HG02642 (cell line): ENCODE measurements at regions not wholly inside any gene's neighbourhood (a gene's known extent, or its start where the extent isn't known, plus 50 kb on each side); places are given as distances from the start of the nearest gene placed in this dataset.

Source experiments
- ATAC-seq: cut with Tn5 transposase; IDR thresholded peaks from one replicate; pipeline ENCODE4 v1.9.1; 2021; ENCODE audit warnings: mild to moderate bottlenecking; ENCODE audit not compliant: unreplicated experiment, poor library complexity

GRCh38 chr11:131284041-131284440, 86.4 kb upstream of the NTM start:
- no peak for ATAC-seq

GRCh38 chr11:131288521-131289091, 81.8 kb upstream of the NTM start:
- ATAC-seq, result no peak

GRCh38 chr11:131290185-131290584, 80.2 kb upstream of the NTM start:
- ATAC-seq, result no peak

- no peak for ATAC-seq
Measured at GRCh38 chr11:131295986-131296385, 74.4 kb upstream of the NTM start.

- no peak for ATAC-seq
Measured at GRCh38 chr11:131297441-131297840, 73.0 kb upstream of the NTM start.

GRCh38 chr11:131299598-131300438, 70.6 kb upstream of the NTM start:
- no peak for ATAC-seq

- no peak for ATAC-seq
Measured at GRCh38 chr11:131300439-131300717, 70.0 kb upstream of the NTM start.

- no peak for ATAC-seq
Measured at GRCh38 chr11:131301306-131301705, 69.1 kb upstream of the NTM start.

- ATAC-seq, result no peak
Measured at GRCh38 chr11:131302836-131303235, 67.6 kb upstream of the NTM start.

GRCh38 chr11:131303611-131304119, 66.8 kb upstream of the NTM start:
- ATAC-seq, result no peak

- ATAC-seq, result no peak
Measured at GRCh38 chr11:131305005-131305404, 65.4 kb upstream of the NTM start.

- no peak for ATAC-seq
Measured at GRCh38 chr11:131307506-131307905, 62.9 kb upstream of the NTM start.

GRCh38 chr11:131309776-131310175, 60.6 kb upstream of the NTM start:
- ATAC-seq, result no peak

GRCh38 chr11:131311776-131312514, 58.5 kb upstream of the NTM start:
- ATAC-seq, result no peak
